GM23338 (cell line): ENCODE measurements at regions not wholly inside any gene's neighbourhood (a gene's known extent, or its start where the extent isn't known, plus 50 kb on each side); places are given as distances from the start of the nearest gene placed in this dataset.

ENCODE experiments used
- ATAC-seq: fragments of 200-7000 bp; cut with Tn5 transposase; 3 replicates; pipeline ENCODE4 v1.9.1; 2020
- DNase-seq: peaks from one replicate; pipeline ENCODE4 v3.0.0-alpha.2; 2015; ENCODE audit warnings: low spot score
- H2AFZ ChIP-seq: fragments of 200-600 bp; sonication (generic); 2 replicates; pipeline ENCODE4 v1.8.0; 2016; ENCODE audit warnings: antibody characterized with exemption, mild to moderate bottlenecking, moderate library complexity
- H3F3A ChIP-seq: fragments of 200-600 bp; sonication (generic); replicated peaks from 2 replicates; pipeline ENCODE4 v1.8.0; 2017; ENCODE audit warnings: antibody characterized with exemption, mixed run types, low read depth
- H3K27ac ChIP-seq: fragments of 200-600 bp; sonication (generic); 2 replicates; pipeline ENCODE4 v1.6.1; 2016; ENCODE audit warnings: low read depth
- H3K27me3 ChIP-seq: fragments of 200-600 bp; sonication (generic); 2 replicates; pipeline ENCODE4 v1.8.0; 2016; ENCODE audit warnings: mild to moderate bottlenecking, mixed run types, moderate library complexity; ENCODE audit not compliant: insufficient read depth
- H3K36me3 ChIP-seq: fragments of 200-600 bp; sonication (generic); 2 replicates; pipeline ENCODE4 v1.8.0; 2016; ENCODE audit warnings: mild to moderate bottlenecking; ENCODE audit not compliant: insufficient read depth
- H3K4me1 ChIP-seq: fragments of 200-600 bp; sonication (generic); 2 replicates; pipeline ENCODE4 v1.8.0; 2016; ENCODE audit warnings: mild to moderate bottlenecking, moderate library complexity; ENCODE audit not compliant: insufficient read depth
- H3K4me2 ChIP-seq: fragments of 200-600 bp; sonication (generic); 2 replicates; pipeline ENCODE4 v1.7.1; 2017; ENCODE audit warnings: mixed run types
- H3K4me3 ChIP-seq: fragments of 200-600 bp; sonication (generic); 2 replicates; pipeline ENCODE4 v1.6.1; 2016; ENCODE audit warnings: mixed run types
- H3K79me2 ChIP-seq: fragments of 200-600 bp; sonication (generic); replicated peaks from 2 replicates; pipeline ENCODE4 v1.8.0; 2017; ENCODE audit warnings: mild to moderate bottlenecking; ENCODE audit not compliant: insufficient read depth
- H3K9me2 ChIP-seq: fragments of 200-600 bp; sonication (generic); 2 replicates; pipeline ENCODE4 v1.8.0; 2017; ENCODE audit not compliant: insufficient read depth
- H4K20me1 ChIP-seq: fragments of 200-600 bp; sonication (generic); replicated peaks from 2 replicates; pipeline ENCODE4 v1.8.0; 2017; ENCODE audit warnings: mild to moderate bottlenecking; ENCODE audit not compliant: insufficient read depth
- H3K27ac Mint-ChIP-seq: 2 replicates; pipeline ENCODE4 v1.8.0; 2020; ENCODE audit warnings: inconsistent platforms, mild to moderate bottlenecking, moderate library complexity, mixed read lengths
- H3K27me3 Mint-ChIP-seq: 3 replicates; pipeline ENCODE4 v1.8.0; 2022; ENCODE audit warnings: low read depth, mild to moderate bottlenecking, moderate library complexity, mixed read lengths, inconsistent platforms; ENCODE audit not compliant: insufficient read depth, poor library complexity
- H3K36me3 Mint-ChIP-seq: 3 replicates; pipeline ENCODE4 v1.8.0; 2021; ENCODE audit warnings: low read depth, mild to moderate bottlenecking, inconsistent platforms, moderate library complexity, mixed read lengths
- H3K4me1 Mint-ChIP-seq: 3 replicates; pipeline ENCODE4 v1.8.0; 2020; ENCODE audit warnings: mild to moderate bottlenecking, inconsistent platforms, mixed read lengths
- H3K4me3 Mint-ChIP-seq: 3 replicates; pipeline ENCODE4 v1.8.0; 2021; ENCODE audit warnings: moderate library complexity, mild to moderate bottlenecking, inconsistent platforms, mixed read lengths
- H3K9me3 Mint-ChIP-seq: 3 replicates; pipeline ENCODE4 v1.8.0; 2020; ENCODE audit warnings: moderate library complexity, mild to moderate bottlenecking, inconsistent platforms, mixed read lengths
- CREB1 ChIP-seq: fragments of 250-450 bp; sonication (Bioruptor Pico); IDR thresholded peaks from 2 replicates; pipeline ENCODE4 v1.5.0; 2020; ENCODE audit warnings: low read depth, mild to moderate bottlenecking, moderate library complexity
- CTCF ChIP-seq, 2 experiments: fragments of 200-600 bp in 1 of 2; sonication (generic) in 1 of 2; conservative IDR thresholded peaks; 2 replicates each; pipeline versions ENCODE4 v1.5.1 to v1.6.1; 2016 to 2017; ENCODE audit warnings: antibody characterized with exemption in 2 of 2, low read depth in 2 of 2, mild to moderate bottlenecking in 2 of 2, moderate library complexity in 1 of 2
- ETS1 ChIP-seq: IDR thresholded peaks from 2 replicates; pipeline ENCODE4 v1.6.1; 2016; ENCODE audit warnings: antibody characterized with exemption
- EZH2 ChIP-seq: fragments of 200-600 bp; sonication (generic); IDR thresholded peaks from one replicate; pipeline ENCODE4 v1.8.0; 2017; ENCODE audit warnings: antibody characterized with exemption, mild to moderate bottlenecking, low read depth; ENCODE audit not compliant: unreplicated experiment
- EZH2phosphoT487 ChIP-seq: fragments of 200-600 bp; sonication (generic); IDR thresholded peaks from one replicate; pipeline ENCODE4 v1.8.1; 2018; ENCODE audit warnings: antibody characterized with exemption; ENCODE audit not compliant: unreplicated experiment
- JUNB ChIP-seq: IDR thresholded peaks from one replicate; pipeline ENCODE4 v1.6.1; 2016; ENCODE audit warnings: antibody characterized with exemption; ENCODE audit not compliant: unreplicated experiment
- NANOG ChIP-seq: IDR thresholded peaks from 2 replicates; pipeline ENCODE4 v1.6.1; 2016; ENCODE audit warnings: antibody characterized with exemption, borderline replicate concordance
- POLR2AphosphoS5 ChIP-seq: IDR thresholded peaks from 2 replicates; pipeline ENCODE4 v1.6.1; 2016; ENCODE audit warnings: antibody characterized with exemption, low read depth
- REST ChIP-seq: IDR thresholded peaks from one replicate; pipeline ENCODE4 v1.6.1; 2018; ENCODE audit warnings: antibody characterized with exemption; ENCODE audit not compliant: unreplicated experiment
- STAT1 ChIP-seq: IDR thresholded peaks from one replicate; pipeline ENCODE4 v1.6.1; 2016; ENCODE audit warnings: antibody characterized with exemption; ENCODE audit not compliant: unreplicated experiment
- ZNF114 ChIP-seq: fragments of 250-450 bp; sonication (Bioruptor Pico); IDR thresholded peaks from 2 replicates; pipeline ENCODE4 v1.5.0; 2020; ENCODE audit warnings: mild to moderate bottlenecking, moderate library complexity
- ZNF331 ChIP-seq: fragments of 250-450 bp; sonication (Bioruptor Pico); IDR thresholded peaks from 2 replicates; pipeline ENCODE4 v1.5.0; 2020; ENCODE audit warnings: low read depth, mild to moderate bottlenecking, moderate library complexity
- ZNF462 ChIP-seq: fragments of 250-450 bp; sonication (Bioruptor Pico); IDR thresholded peaks from 2 replicates; pipeline ENCODE4 v1.5.0; 2020; ENCODE audit warnings: mild to moderate bottlenecking, moderate library complexity

- no peak for TF ChIP-seq JUNB
- no peak for TF ChIP-seq POLR2AphosphoS5
Measured at GRCh38 chr1:221832617-221833016, 90.7 kb upstream of the DUSP10 start (continued).

- Histone ChIP-seq H3K4me1 (peaks cover 29% of the 10 kb centered on the region), H4K20me1 (no peaks in the 10 kb centered on the region), H3F3A (no peaks in the 10 kb centered on the region; the same call in 1 of the 2 replicates), H3K4me2 (no peak overlapping the region), H3K79me2 (no peaks in the 10 kb centered on the region), H3K9me2 (peaks cover 13% of the 10 kb centered on the region), H3K27me3 (no peaks in the 10 kb centered on the region), H3K27ac (no peak overlapping the region), H3K4me3 (no peak overlapping the region), H3K36me3 (no peaks in the 10 kb centered on the region), H2AFZ (no peak overlapping the region)
- no peak for DNase-seq
- no peak for ATAC-seq
- Mint-ChIP-seq H3K9me3 (no peaks in the 10 kb centered on the region; the same call in 2 of the 3 replicates), H3K27me3 (no peaks in the 10 kb centered on the region), H3K36me3 (no peaks in the 10 kb centered on the region), H3K4me3 (no peak overlapping the region), H3K27ac (no peak overlapping the region), H3K4me1 (peaks cover 25% of the 10 kb centered on the region)
- TF ChIP-seq CTCF (conservative IDR thresholded peaks at IDR 0.05; ENCODE audit: low read depth in 2 of 2) (no peak), ZNF331 (no peak), POLR2AphosphoS5 (no peak), CREB1 (CRISPR knock-in tag) (no peak), JUNB (no peak), NANOG (no peak), EZH2phosphoT487 (no peak), ZNF114 (CRISPR knock-in tag) (no peak), ETS1 (no peak), ZNF462 (no peak), EZH2 (no peak), STAT1 (no peak), REST (no peak)
Measured at GRCh38 chr1:221832151-221832550, 90.3 kb upstream of the DUSP10 start.
